ENCODE measurements at regions not wholly inside any gene's neighbourhood (a gene's known extent, or its start where the extent isn't known, plus 50 kb on each side); places are given as distances from the start of the nearest gene placed in this dataset.

- TF ChIP-seq ZNF274 (IDR thresholded peaks at IDR 0.05; ENCODE audit: low read depth, low read length): no peak
- TF ChIP-seq YY1 (IDR thresholded peaks at IDR 0.05; ENCODE audit: insufficient read depth, insufficient read length): no peak
- TF ChIP-seq SUZ12 (IDR thresholded peaks at IDR 0.05; ENCODE audit: extremely low read depth, insufficient read depth, insufficient read length): no peak
Observed at GRCh38 chr18:40902436-40902835, 1052.6 kb upstream of the PIK3C3 start.

Measured in NT2/D1 (cell line).